GM12878 (cell line): ENCODE measurements at regions not wholly inside any gene's neighbourhood (a gene's known extent, or its start where the extent isn't known, plus 50 kb on each side); places are given as distances from the start of the nearest gene placed in this dataset.

Source experiments
- ATF3 ChIP-seq: IDR thresholded peaks from 2 replicates; pipeline ENCODE4 v1.6.1; 2011; ENCODE audit warnings: low read depth, mild to moderate bottlenecking, low read length, moderate library complexity, borderline replicate concordance; ENCODE audit errors: extremely low read depth
- CBX3 ChIP-seq: fragments of 200-600 bp; sonication (generic); IDR thresholded peaks from 2 replicates; pipeline ENCODE4 v1.6.1; 2016; ENCODE audit warnings: low read depth, borderline replicate concordance
- CEBPB ChIP-seq, 2 experiments: fragments of 150-350 bp in 1 of 2; IDR thresholded peaks; 2 replicates each; pipeline ENCODE4 v1.6.1; 2012 to 2014; ENCODE audit warnings: low read depth in 2 of 2, low read length in 2 of 2, borderline replicate concordance in 1 of 2, inconsistent platforms in 1 of 2
- EZH2 ChIP-seq: IDR thresholded peaks from 2 replicates; pipeline ENCODE4 v1.6.1; 2012; ENCODE audit warnings: low read depth, mild to moderate bottlenecking, control low read depth, inconsistent platforms, low read length, borderline replicate concordance; ENCODE audit not compliant: control insufficient read depth
- FOXK2 ChIP-seq: fragments of 450-650 bp; IDR thresholded peaks from 2 replicates; pipeline ENCODE4 v1.6.1; 2017; ENCODE audit warnings: mild to moderate bottlenecking, moderate library complexity
- POLR2A ChIP-seq: IDR thresholded peaks from 2 replicates; pipeline ENCODE4 v1.6.1; 2011; ENCODE audit warnings: low read depth, mild to moderate bottlenecking, low read length
- ZNF24 ChIP-seq: fragments of 450-650 bp; IDR thresholded peaks from 2 replicates; pipeline ENCODE4 v1.6.1; 2017; ENCODE audit warnings: antibody characterized with exemption, mild to moderate bottlenecking
- TF ChIP-seq, protein P1 (sequence below): fragments of 450-650 bp; formaldehyde crosslinking; IDR thresholded peaks from 2 replicates; pipeline ENCODE4 v1.4.0; 2020; ENCODE audit warnings: mild to moderate bottlenecking, moderate library complexity
- TF ChIP-seq, protein P2 (sequence below), 3 experiments: IDR thresholded peaks in 2 of 3; conservative IDR thresholded peaks in 1 of 3; 2 replicates each; pipeline ENCODE4 v1.5.1; 2011; ENCODE audit warnings: low read depth in 3 of 3, low read length in 3 of 3, mild to moderate bottlenecking in 3 of 3, control low read depth in 2 of 3, moderate library complexity in 2 of 3, inconsistent platforms in 1 of 3, mixed read lengths in 1 of 3; ENCODE audit not compliant: control insufficient read depth in 2 of 3, insufficient read depth in 1 of 3; ENCODE audit errors: extremely low read depth in 1 of 3

GRCh38 chr9:82421498-82421897 is 432.9 kb downstream of the SPATA31D1 start:
- TF ChIP-seq, protein P1, sequence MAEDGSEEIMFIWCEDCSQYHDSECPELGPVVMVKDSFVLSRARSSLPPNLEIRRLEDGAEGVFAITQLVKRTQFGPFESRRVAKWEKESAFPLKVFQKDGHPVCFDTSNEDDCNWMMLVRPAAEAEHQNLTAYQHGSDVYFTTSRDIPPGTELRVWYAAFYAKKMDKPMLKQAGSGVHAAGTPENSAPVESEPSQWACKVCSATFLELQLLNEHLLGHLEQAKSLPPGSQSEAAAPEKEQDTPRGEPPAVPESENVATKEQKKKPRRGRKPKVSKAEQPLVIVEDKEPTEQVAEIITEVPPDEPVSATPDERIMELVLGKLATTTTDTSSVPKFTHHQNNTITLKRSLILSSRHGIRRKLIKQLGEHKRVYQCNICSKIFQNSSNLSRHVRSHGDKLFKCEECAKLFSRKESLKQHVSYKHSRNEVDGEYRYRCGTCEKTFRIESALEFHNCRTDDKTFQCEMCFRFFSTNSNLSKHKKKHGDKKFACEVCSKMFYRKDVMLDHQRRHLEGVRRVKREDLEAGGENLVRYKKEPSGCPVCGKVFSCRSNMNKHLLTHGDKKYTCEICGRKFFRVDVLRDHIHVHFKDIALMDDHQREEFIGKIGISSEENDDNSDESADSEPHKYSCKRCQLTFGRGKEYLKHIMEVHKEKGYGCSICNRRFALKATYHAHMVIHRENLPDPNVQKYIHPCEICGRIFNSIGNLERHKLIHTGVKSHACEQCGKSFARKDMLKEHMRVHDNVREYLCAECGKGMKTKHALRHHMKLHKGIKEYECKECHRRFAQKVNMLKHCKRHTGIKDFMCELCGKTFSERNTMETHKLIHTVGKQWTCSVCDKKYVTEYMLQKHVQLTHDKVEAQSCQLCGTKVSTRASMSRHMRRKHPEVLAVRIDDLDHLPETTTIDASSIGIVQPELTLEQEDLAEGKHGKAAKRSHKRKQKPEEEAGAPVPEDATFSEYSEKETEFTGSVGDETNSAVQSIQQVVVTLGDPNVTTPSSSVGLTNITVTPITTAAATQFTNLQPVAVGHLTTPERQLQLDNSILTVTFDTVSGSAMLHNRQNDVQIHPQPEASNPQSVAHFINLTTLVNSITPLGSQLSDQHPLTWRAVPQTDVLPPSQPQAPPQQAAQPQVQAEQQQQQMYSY (CRISPR knock-in tag), result no peak
- TF ChIP-seq CBX3, result no peak
- TF ChIP-seq ZNF24, result no peak
- no peak for TF ChIP-seq FOXK2
- TF ChIP-seq POLR2A, result no peak
- no peak for TF ChIP-seq EZH2
- no peak for TF ChIP-seq ATF3
- TF ChIP-seq, protein P2, sequence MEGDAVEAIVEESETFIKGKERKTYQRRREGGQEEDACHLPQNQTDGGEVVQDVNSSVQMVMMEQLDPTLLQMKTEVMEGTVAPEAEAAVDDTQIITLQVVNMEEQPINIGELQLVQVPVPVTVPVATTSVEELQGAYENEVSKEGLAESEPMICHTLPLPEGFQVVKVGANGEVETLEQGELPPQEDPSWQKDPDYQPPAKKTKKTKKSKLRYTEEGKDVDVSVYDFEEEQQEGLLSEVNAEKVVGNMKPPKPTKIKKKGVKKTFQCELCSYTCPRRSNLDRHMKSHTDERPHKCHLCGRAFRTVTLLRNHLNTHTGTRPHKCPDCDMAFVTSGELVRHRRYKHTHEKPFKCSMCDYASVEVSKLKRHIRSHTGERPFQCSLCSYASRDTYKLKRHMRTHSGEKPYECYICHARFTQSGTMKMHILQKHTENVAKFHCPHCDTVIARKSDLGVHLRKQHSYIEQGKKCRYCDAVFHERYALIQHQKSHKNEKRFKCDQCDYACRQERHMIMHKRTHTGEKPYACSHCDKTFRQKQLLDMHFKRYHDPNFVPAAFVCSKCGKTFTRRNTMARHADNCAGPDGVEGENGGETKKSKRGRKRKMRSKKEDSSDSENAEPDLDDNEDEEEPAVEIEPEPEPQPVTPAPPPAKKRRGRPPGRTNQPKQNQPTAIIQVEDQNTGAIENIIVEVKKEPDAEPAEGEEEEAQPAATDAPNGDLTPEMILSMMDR (IDR thresholded peaks at IDR 0.05 in 2 of 3, conservative IDR thresholded peaks at IDR 0.05 in 1 of 3; ENCODE audit: control insufficient read depth in 2 of 3, extremely low read depth in 1 of 3, insufficient read depth in 1 of 3, low read depth in 3 of 3, low read length in 3 of 3), result no peak
- no peak for TF ChIP-seq CEBPB (IDR thresholded peaks at IDR 0.05; ENCODE audit: borderline replicate concordance in 1 of 2, low read depth in 2 of 2, low read length in 2 of 2)
